Glomerular endothelial cell (primary cell): ENCODE measurements at regions not wholly inside any gene's neighbourhood (a gene's known extent, or its start where the extent isn't known, plus 50 kb on each side); places are given as distances from the start of the nearest gene placed in this dataset.
"Not testable (repeated sequence)": the region's sequence is repeated elsewhere in the genome, so short reads cannot be mapped to it uniquely, and the experiment has no call there.

Source experiments
- DNase-seq: peaks from one replicate; pipeline ENCODE4 v3.0.0-alpha.2; 2011; ENCODE audit warnings: low read depth, low spot score; ENCODE audit errors: extremely low read depth

GRCh38 chr3:80017369-80017768 is 249.6 kb upstream of the ROBO1 start:
- DNase-seq = no peak

GRCh38 chr3:80014576-80014975 is 246.8 kb upstream of the ROBO1 start:
- DNase-seq = no peak

- no peak for DNase-seq
These were observed 242.3 kb upstream of the ROBO1 start for GRCh38 chr3:80010021-80010571.

- DNase-seq = no peak
These were observed 239.7 kb upstream of the ROBO1 start for GRCh38 chr3:80007522-80007921.

GRCh38 chr3:80006315-80006714 is 238.5 kb upstream of the ROBO1 start:
- no peak for DNase-seq

- DNase-seq = no peak
These were observed 232.2 kb upstream of the ROBO1 start for GRCh38 chr3:80000022-80000421.

GRCh38 chr3:79994397-79994796 is 226.6 kb upstream of the ROBO1 start:
- DNase-seq = no peak

GRCh38 chr3:79986338-79986737 is 218.5 kb upstream of the ROBO1 start:
- DNase-seq = no peak

- DNase-seq = no peak
These were observed 218.0 kb upstream of the ROBO1 start for GRCh38 chr3:79985816-79986215.

GRCh38 chr3:79983118-79983517 is 215.3 kb upstream of the ROBO1 start:
- no peak for DNase-seq

- no peak for DNase-seq
These were observed 212.2 kb upstream of the ROBO1 start for GRCh38 chr3:79979990-79980389.

GRCh38 chr3:79976466-79976865 is 208.7 kb upstream of the ROBO1 start:
- no peak for DNase-seq

- no peak for DNase-seq
These were observed 206.3 kb upstream of the ROBO1 start for GRCh38 chr3:79973917-79974595.

- no peak for DNase-seq
These were observed 205.7 kb upstream of the ROBO1 start for GRCh38 chr3:79973482-79973881.

- DNase-seq = no peak
These were observed 200.6 kb upstream of the ROBO1 start for GRCh38 chr3:79968418-79968817.

- DNase-seq = no peak
These were observed 192.8 kb upstream of the ROBO1 start for GRCh38 chr3:79960594-79960993.

- no peak for DNase-seq
These were observed 189.3 kb upstream of the ROBO1 start for GRCh38 chr3:79957066-79957465.

- no peak for DNase-seq
These were observed 187.0 kb upstream of the ROBO1 start for GRCh38 chr3:79954756-79955155.

- no peak for DNase-seq
These were observed 185.8 kb upstream of the ROBO1 start for GRCh38 chr3:79953591-79954101.

- not testable (repeated sequence) for DNase-seq
These were observed 183.6 kb upstream of the ROBO1 start for GRCh38 chr3:79951426-79951825.

- no peak for DNase-seq
These were observed 180.2 kb upstream of the ROBO1 start for GRCh38 chr3:79947957-79948356.

- DNase-seq = no peak
These were observed 179.7 kb upstream of the ROBO1 start for GRCh38 chr3:79947469-79947868.

- no peak for DNase-seq
These were observed 169.8 kb upstream of the ROBO1 start for GRCh38 chr3:79937567-79937966.
